ENCODE measurements at regions not wholly inside any gene's neighbourhood (a gene's known extent, or its start where the extent isn't known, plus 50 kb on each side); places are given as distances from the start of the nearest gene placed in this dataset.
"Not testable (repeated sequence)": the region's sequence is repeated elsewhere in the genome, so short reads cannot be mapped to it uniquely, and the experiment has no call there.

DNA sequence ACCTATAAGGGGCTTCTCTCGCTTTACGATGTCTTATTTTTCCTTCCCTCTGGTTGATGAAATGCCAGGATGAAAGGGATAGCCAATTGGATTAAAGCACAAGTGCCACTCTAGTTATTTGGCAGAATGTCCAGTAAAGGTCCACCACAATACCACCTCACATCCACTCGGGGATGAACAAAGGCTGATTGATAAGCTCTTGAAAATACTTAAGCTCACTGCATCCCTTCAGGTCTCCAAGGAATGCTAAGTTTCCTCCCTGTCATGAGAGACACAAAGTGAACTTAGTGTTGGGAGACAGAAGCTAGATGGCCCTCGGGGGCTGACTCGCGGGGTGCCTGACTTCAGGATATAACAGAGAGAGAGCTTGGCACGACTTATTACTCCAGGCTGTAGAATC, 185.9 kb upstream of the ZNF644 start:
- H4K20me1 ChIP-seq (ENCODE audit: insufficient read depth, low read depth, low read length); H3K79me2 ChIP-seq (ENCODE audit: low read length); H3K4me3 ChIP-seq (ENCODE audit: low read length); H3K36me3 ChIP-seq (ENCODE audit: insufficient read depth, low read length); H3K27me3 ChIP-seq (ENCODE audit: low read length); H2AFZ ChIP-seq (ENCODE audit: low read length); H3K27ac ChIP-seq (ENCODE audit: low read length); H3K4me2 ChIP-seq (ENCODE audit: low read depth, low read length, poor library complexity, severe bottlenecking); H3K9ac ChIP-seq (ENCODE audit: low read length); H3K9me3 ChIP-seq (ENCODE audit: low read length); H3K4me1 ChIP-seq (ENCODE audit: low read length); DNase-seq; H3K9me2 ChIP-seq (replicated peaks; ENCODE audit: insufficient read depth, low read length): not testable (repeated sequence)

DNA sequence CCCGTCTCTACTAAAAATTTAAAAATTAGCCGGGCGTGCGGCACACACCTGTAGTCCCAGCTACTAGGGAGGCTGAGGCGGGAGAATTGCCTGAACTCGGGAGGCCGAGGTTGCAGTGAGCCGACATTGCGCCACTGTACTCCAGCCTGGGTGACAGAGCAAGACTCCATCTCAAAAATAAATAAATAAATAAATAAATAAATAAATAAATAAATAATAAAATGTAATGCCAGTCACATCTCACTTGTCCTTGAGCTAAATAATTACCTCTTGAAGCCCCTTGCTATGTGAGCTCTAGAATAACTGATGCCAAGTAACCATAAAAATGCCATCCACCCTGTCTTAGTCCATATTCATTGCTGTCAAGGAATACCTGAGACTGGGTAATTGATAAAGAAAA, 182.3 kb upstream of the ZNF644 start:
- H3K27ac ChIP-seq (ENCODE audit: low read length); H3K4me1 ChIP-seq (ENCODE audit: low read length); H3K27me3 ChIP-seq (ENCODE audit: low read length); H3K4me3 ChIP-seq (ENCODE audit: low read length); H3K9me3 ChIP-seq (ENCODE audit: low read length); H4K20me1 ChIP-seq (ENCODE audit: insufficient read depth, low read depth, low read length); DNase-seq; H3K36me3 ChIP-seq (ENCODE audit: insufficient read depth, low read length); H2AFZ ChIP-seq (ENCODE audit: low read length); H3K9ac ChIP-seq (ENCODE audit: low read length); H3K9me2 ChIP-seq (replicated peaks; ENCODE audit: insufficient read depth, low read length); H3K4me2 ChIP-seq (ENCODE audit: low read depth, low read length, poor library complexity, severe bottlenecking); H3K79me2 ChIP-seq (ENCODE audit: low read length): not testable (repeated sequence)

DNA sequence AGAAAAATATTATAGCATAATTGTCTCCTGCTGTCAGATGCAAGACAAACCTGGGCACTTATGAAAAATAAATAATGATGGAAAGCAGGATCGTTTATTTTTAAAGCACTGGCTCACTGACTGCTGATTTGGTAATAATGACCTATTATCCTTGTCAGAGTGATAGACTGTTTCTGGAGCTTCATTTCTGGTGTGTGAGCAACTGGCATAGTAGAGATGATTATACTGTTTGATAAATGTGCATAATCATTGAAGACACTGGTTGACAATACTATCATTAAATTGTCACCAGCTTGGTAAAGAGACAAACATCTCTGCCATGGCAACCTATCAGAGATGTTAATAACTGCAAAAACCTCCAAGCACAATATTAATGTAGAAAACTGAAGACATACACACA, 179.9 kb upstream of the ZNF644 start:
- no peak for DNase-seq
- no peaks in the 10 kb centered on the region for H4K20me1 ChIP-seq (ENCODE audit: insufficient read depth, low read depth, low read length)
- H3K9me3 ChIP-seq (ENCODE audit: low read length), result no peaks in the 10 kb centered on the region
- H3K4me1 ChIP-seq (ENCODE audit: low read length), result no peaks in the 10 kb centered on the region
- no peak overlapping the region for H3K4me2 ChIP-seq (ENCODE audit: low read depth, low read length, poor library complexity, severe bottlenecking)
- H3K9ac ChIP-seq (ENCODE audit: low read length), result no peak overlapping the region
- no peaks in the 10 kb centered on the region for H3K9me2 ChIP-seq (replicated peaks; ENCODE audit: insufficient read depth, low read length)
- H3K27ac ChIP-seq (ENCODE audit: low read length), result no peak overlapping the region
- no peaks in the 10 kb centered on the region for H3K36me3 ChIP-seq (ENCODE audit: insufficient read depth, low read length)
- no peak overlapping the region for H3K4me3 ChIP-seq (ENCODE audit: low read length)
- no peak overlapping the region for H2AFZ ChIP-seq (ENCODE audit: low read length)
- no peaks in the 10 kb centered on the region for H3K27me3 ChIP-seq (ENCODE audit: low read length)
- H3K79me2 ChIP-seq (ENCODE audit: low read length), result no peaks in the 10 kb centered on the region

DNA sequence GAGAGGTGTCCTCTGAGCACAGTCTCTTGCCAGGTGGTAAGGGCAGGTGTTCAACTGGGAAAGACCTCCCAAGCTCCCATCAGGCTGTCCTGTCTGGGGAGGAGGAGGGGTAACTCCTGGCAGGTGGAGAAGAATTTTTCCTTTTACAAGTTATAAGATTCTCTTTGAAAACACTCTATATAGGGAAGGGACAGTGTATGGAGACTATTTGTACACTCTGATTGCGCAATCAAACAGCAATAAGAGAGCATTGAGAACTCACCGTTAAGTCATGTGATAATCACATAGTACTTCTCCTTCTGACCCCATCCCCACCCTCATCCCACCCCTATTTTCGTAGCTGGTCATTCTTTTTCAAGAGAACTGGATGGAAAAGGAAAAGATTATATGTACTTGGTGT, 179.3 kb upstream of the ZNF644 start:
- no peaks in the 10 kb centered on the region for H3K27me3 ChIP-seq (ENCODE audit: low read length)
- DNase-seq, result no peak
- H4K20me1 ChIP-seq (ENCODE audit: insufficient read depth, low read depth, low read length), result no peaks in the 10 kb centered on the region
- H3K79me2 ChIP-seq (ENCODE audit: low read length), result no peaks in the 10 kb centered on the region
- no peaks in the 10 kb centered on the region for H3K4me1 ChIP-seq (ENCODE audit: low read length)
- no peak overlapping the region for H3K4me3 ChIP-seq (ENCODE audit: low read length)
- H3K9ac ChIP-seq (ENCODE audit: low read length), result no peak overlapping the region
- H2AFZ ChIP-seq (ENCODE audit: low read length), result no peak overlapping the region
- no peaks in the 10 kb centered on the region for H3K9me2 ChIP-seq (replicated peaks; ENCODE audit: insufficient read depth, low read length)
- H3K36me3 ChIP-seq (ENCODE audit: insufficient read depth, low read length), result no peaks in the 10 kb centered on the region
- no peaks in the 10 kb centered on the region for H3K9me3 ChIP-seq (ENCODE audit: low read length)
- no peak overlapping the region for H3K27ac ChIP-seq (ENCODE audit: low read length)
- H3K4me2 ChIP-seq (ENCODE audit: low read depth, low read length, poor library complexity, severe bottlenecking), result no peak overlapping the region

DNA sequence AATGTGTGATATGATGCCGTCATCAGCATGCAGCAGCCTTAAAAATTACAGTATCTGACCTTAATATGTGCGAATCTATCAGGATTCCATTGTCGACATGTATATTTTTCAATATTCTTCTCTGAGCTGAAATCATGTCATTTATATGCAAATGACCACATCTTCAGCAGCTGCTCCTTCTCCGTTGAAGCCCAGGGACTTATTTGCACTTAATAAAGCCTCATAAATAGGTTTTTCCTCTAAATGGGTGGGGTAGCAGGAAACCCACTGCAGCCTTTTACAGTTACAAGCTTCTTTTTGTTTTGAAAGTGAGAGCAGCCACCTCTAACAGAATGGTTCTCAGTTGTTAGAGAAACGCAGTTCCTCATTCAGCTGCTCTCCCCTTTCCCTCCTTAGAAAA, 178.8 kb upstream of the ZNF644 start:
- no peak overlapping the region for H2AFZ ChIP-seq (ENCODE audit: low read length)
- no peak overlapping the region for H3K4me2 ChIP-seq (ENCODE audit: low read depth, low read length, poor library complexity, severe bottlenecking)
- no peak for DNase-seq
- no peaks in the 10 kb centered on the region for H4K20me1 ChIP-seq (ENCODE audit: insufficient read depth, low read depth, low read length)
- H3K79me2 ChIP-seq (ENCODE audit: low read length), result no peaks in the 10 kb centered on the region
- no peaks in the 10 kb centered on the region for H3K36me3 ChIP-seq (ENCODE audit: insufficient read depth, low read length)
- no peaks in the 10 kb centered on the region for H3K27me3 ChIP-seq (ENCODE audit: low read length)
- H3K9ac ChIP-seq (ENCODE audit: low read length), result no peak overlapping the region
- H3K4me1 ChIP-seq (ENCODE audit: low read length), result no peaks in the 10 kb centered on the region
- H3K9me2 ChIP-seq (replicated peaks; ENCODE audit: insufficient read depth, low read length), result no peaks in the 10 kb centered on the region
- H3K4me3 ChIP-seq (ENCODE audit: low read length), result no peak overlapping the region
- no peak overlapping the region for H3K27ac ChIP-seq (ENCODE audit: low read length)
- no peaks in the 10 kb centered on the region for H3K9me3 ChIP-seq (ENCODE audit: low read length)

DNA sequence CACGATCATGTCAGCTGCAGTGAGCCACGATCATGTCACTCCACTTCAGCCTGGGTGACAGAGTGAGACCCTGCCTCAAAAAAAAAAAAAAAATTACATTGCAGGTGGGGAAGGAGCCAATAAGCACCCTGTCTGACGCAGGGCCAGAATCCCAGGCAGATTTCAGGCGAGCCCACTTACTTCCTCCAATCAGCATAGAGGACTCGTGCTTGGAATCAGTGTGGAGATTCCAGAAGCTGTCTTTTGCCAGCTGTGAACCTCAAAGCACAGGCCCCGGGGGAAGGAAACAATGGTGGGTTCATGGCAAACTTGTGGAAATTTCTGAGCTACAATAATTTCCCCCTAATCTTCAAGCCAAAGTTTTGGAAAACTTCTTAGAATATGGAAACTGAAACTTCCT, 178.2 kb upstream of the ZNF644 start:
- no peak overlapping the region for H2AFZ ChIP-seq (ENCODE audit: low read length)
- no peaks in the 10 kb centered on the region for H3K36me3 ChIP-seq (ENCODE audit: insufficient read depth, low read length)
- H3K9ac ChIP-seq (ENCODE audit: low read length), result no peak overlapping the region
- H3K9me3 ChIP-seq (ENCODE audit: low read length), result no peaks in the 10 kb centered on the region
- H3K4me2 ChIP-seq (ENCODE audit: low read depth, low read length, poor library complexity, severe bottlenecking), result no peak overlapping the region
- no peaks in the 10 kb centered on the region for H3K9me2 ChIP-seq (replicated peaks; ENCODE audit: insufficient read depth, low read length)
- no peak for DNase-seq
- no peaks in the 10 kb centered on the region for H3K4me1 ChIP-seq (ENCODE audit: low read length)
- no peak overlapping the region for H3K4me3 ChIP-seq (ENCODE audit: low read length)
- H4K20me1 ChIP-seq (ENCODE audit: insufficient read depth, low read depth, low read length), result no peaks in the 10 kb centered on the region
- no peaks in the 10 kb centered on the region for H3K27me3 ChIP-seq (ENCODE audit: low read length)
- no peaks in the 10 kb centered on the region for H3K79me2 ChIP-seq (ENCODE audit: low read length)
- H3K27ac ChIP-seq (ENCODE audit: low read length), result no peak overlapping the region

DNA sequence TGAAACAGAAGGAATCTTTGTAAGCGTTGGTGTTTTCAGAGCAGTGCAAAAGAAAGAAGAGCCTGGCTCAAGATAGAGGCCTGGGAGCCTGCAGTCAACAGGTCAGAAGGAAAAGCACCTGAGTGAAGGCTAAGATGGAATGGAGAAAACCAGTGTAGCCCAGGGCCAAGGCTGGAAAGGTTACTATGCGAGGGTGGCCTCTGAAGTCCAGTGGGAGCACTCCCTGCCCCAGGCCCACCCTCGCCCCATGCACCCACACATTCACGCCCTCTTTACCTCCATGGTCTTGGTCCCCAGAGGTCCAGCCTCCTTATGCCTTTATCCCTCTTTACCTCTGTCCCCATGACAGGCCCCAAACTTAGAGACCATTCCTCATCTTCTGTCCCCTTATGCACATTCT, 169.2 kb upstream of the ZNF644 start:
- no peaks in the 10 kb centered on the region for H3K27me3 ChIP-seq (ENCODE audit: low read length)
- no peak overlapping the region for H3K27ac ChIP-seq (ENCODE audit: low read length)
- no peak overlapping the region for H3K9ac ChIP-seq (ENCODE audit: low read length)
- no peaks in the 10 kb centered on the region for H3K36me3 ChIP-seq (ENCODE audit: insufficient read depth, low read length)
- H3K4me1 ChIP-seq (ENCODE audit: low read length), result no peaks in the 10 kb centered on the region
- no peaks in the 10 kb centered on the region for H3K79me2 ChIP-seq (ENCODE audit: low read length)
- no peak overlapping the region for H3K4me3 ChIP-seq (ENCODE audit: low read length)
- no peak for DNase-seq
- no peak overlapping the region for H2AFZ ChIP-seq (ENCODE audit: low read length)
- no peaks in the 10 kb centered on the region for H3K9me2 ChIP-seq (replicated peaks; ENCODE audit: insufficient read depth, low read length)
- H4K20me1 ChIP-seq (ENCODE audit: insufficient read depth, low read depth, low read length), result no peaks in the 10 kb centered on the region
- no peak overlapping the region for H3K4me2 ChIP-seq (ENCODE audit: low read depth, low read length, poor library complexity, severe bottlenecking)
- H3K9me3 ChIP-seq (ENCODE audit: low read length), result no peaks in the 10 kb centered on the region

DNA sequence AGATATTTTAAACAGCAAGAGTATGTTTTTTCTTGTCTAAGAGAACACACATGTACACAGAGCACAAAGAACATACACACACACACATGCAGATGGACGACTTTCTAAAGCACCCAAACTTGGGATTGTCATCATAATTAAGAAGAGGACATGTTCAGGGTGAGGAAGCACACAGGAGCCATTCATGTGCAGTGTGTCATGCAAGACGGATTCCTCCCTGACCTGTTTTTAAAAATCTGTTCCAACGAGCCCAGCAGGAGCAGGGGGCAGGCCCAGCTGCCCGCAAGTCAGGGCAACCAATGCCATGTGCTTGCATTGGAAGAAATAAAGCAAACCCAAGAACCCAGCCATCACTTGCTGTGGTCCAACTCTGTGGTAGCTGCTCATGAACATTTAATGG, 167.3 kb upstream of the ZNF644 start:
- H2AFZ ChIP-seq (ENCODE audit: low read length), result no peak overlapping the region
- H4K20me1 ChIP-seq (ENCODE audit: insufficient read depth, low read depth, low read length), result no peaks in the 10 kb centered on the region
- no peak overlapping the region for H3K9ac ChIP-seq (ENCODE audit: low read length)
- no peaks in the 10 kb centered on the region for H3K36me3 ChIP-seq (ENCODE audit: insufficient read depth, low read length)
- no peak overlapping the region for H3K4me3 ChIP-seq (ENCODE audit: low read length)
- H3K79me2 ChIP-seq (ENCODE audit: low read length), result no peaks in the 10 kb centered on the region
- DNase-seq, result no peak
- no peak overlapping the region for H3K4me2 ChIP-seq (ENCODE audit: low read depth, low read length, poor library complexity, severe bottlenecking)
- H3K9me2 ChIP-seq (replicated peaks; ENCODE audit: insufficient read depth, low read length), result no peaks in the 10 kb centered on the region
- no peak overlapping the region for H3K27ac ChIP-seq (ENCODE audit: low read length)
- no peaks in the 10 kb centered on the region for H3K27me3 ChIP-seq (ENCODE audit: low read length)
- H3K9me3 ChIP-seq (ENCODE audit: low read length), result no peaks in the 10 kb centered on the region
- H3K4me1 ChIP-seq (ENCODE audit: low read length), result no peaks in the 10 kb centered on the region

DNA sequence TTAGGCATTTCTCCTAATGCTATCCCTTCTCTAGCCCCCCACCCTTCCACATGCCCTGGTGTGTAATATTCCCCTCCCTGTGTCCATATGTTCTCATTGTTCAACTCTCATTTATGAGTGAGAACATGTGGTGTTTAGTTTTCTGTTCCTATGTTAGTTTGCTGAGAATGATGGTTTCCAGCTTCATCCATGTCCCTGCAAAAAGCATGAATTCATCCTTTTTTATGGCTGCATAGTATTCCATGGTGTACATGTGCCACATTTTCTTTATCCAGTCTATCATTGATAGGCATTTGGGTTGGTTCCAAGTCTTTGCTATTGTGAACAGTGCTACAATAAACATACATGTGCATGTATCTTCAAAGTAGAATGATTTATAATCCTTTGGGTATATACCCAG, 161.0 kb upstream of the ZNF644 start:
- H2AFZ ChIP-seq (ENCODE audit: low read length); H4K20me1 ChIP-seq (ENCODE audit: insufficient read depth, low read depth, low read length); H3K27ac ChIP-seq (ENCODE audit: low read length); H3K4me2 ChIP-seq (ENCODE audit: low read depth, low read length, poor library complexity, severe bottlenecking); DNase-seq; H3K4me1 ChIP-seq (ENCODE audit: low read length); H3K36me3 ChIP-seq (ENCODE audit: insufficient read depth, low read length); H3K9me2 ChIP-seq (replicated peaks; ENCODE audit: insufficient read depth, low read length); H3K79me2 ChIP-seq (ENCODE audit: low read length); H3K9ac ChIP-seq (ENCODE audit: low read length); H3K9me3 ChIP-seq (ENCODE audit: low read length); H3K4me3 ChIP-seq (ENCODE audit: low read length); H3K27me3 ChIP-seq (ENCODE audit: low read length): not testable (repeated sequence)
